Vagina (tissue), 2 donors: ENCODE measurements at regions not wholly inside any gene's neighbourhood (a gene's known extent, or its start where the extent isn't known, plus 50 kb on each side); places are given as distances from the start of the nearest gene placed in this dataset.

Experiments
- CTCF ChIP-seq, 3 experiments: fragments of 450-650 bp in 2 of 3; fragments of 200-600 bp in 1 of 3; sonication (generic) in 1 of 3; IDR thresholded peaks; one replicate each; pipeline ENCODE4 v1.5.1; 2017 to 2019; ENCODE audit warnings: antibody characterized with exemption in 3 of 3, mild to moderate bottlenecking in 2 of 3, moderate library complexity in 2 of 3
- POLR2A ChIP-seq, 2 donors: fragments of 450-650 bp; IDR thresholded peaks; one replicate each; pipeline ENCODE4 v1.6.1; 2017; ENCODE audit warnings: antibody characterized with exemption in 2 of 2, mild to moderate bottlenecking in 2 of 2, moderate library complexity in 2 of 2
- POLR2AphosphoS5 ChIP-seq, 2 donors: sonication (generic); formaldehyde crosslinking; IDR thresholded peaks; one replicate each; pipeline ENCODE4 v1.9.0; 2017; ENCODE audit warnings: antibody characterized with exemption in 2 of 2, mild to moderate bottlenecking in 2 of 2, low read depth in 1 of 2; ENCODE audit not compliant: insufficient read depth in 1 of 2

GRCh38 chr20:11136691-11137090 is 462.9 kb upstream of the JAG1 start:
- no peak for TF ChIP-seq POLR2AphosphoS5 (IDR thresholded peaks at IDR 0.05; ENCODE audit: insufficient read depth in 1 of 2, low read depth in 1 of 2)
- no peak for TF ChIP-seq POLR2A (IDR thresholded peaks at IDR 0.05)
- no peak for TF ChIP-seq CTCF (IDR thresholded peaks at IDR 0.05)
